K562 (cell line): ENCODE measurements at regions not wholly inside any gene's neighbourhood (a gene's known extent, or its start where the extent isn't known, plus 50 kb on each side); places are given as distances from the start of the nearest gene placed in this dataset.

Experiments
- ATF3 ChIP-seq, 2 experiments: fragments of 450-650 bp in 1 of 2; sonication (generic) in 1 of 2; formaldehyde crosslinking in 1 of 2; IDR thresholded peaks in 1 of 2; conservative IDR thresholded peaks in 1 of 2; 2 replicates each; pipeline versions ENCODE4 v1.6.1 to v1.8.1; 2016 to 2023; ENCODE audit warnings: mild to moderate bottlenecking in 2 of 2, moderate library complexity in 2 of 2, inconsistent platforms in 1 of 2, missing genetic modification reagents in 1 of 2
- CGGBP1 ChIP-seq: fragments of 250-450 bp; sonication (Bioruptor Pico); IDR thresholded peaks from 2 replicates; pipeline ENCODE4 v1.9.0; 2021; ENCODE audit warnings: mild to moderate bottlenecking
- CXXC5 ChIP-seq: fragments of 250-450 bp; sonication (Bioruptor Pico); IDR thresholded peaks from 2 replicates; pipeline ENCODE4 v1.8.0; 2022; ENCODE audit warnings: inconsistent platforms, mild to moderate bottlenecking, moderate library complexity
- EGR1 ChIP-seq: fragments of 450-650 bp; conservative IDR thresholded peaks from 2 replicates; pipeline ENCODE4 v1.6.1; 2017; ENCODE audit warnings: mild to moderate bottlenecking
- FOXK2 ChIP-seq, 2 experiments: fragments of 450-650 bp; IDR thresholded peaks in 1 of 2; conservative IDR thresholded peaks in 1 of 2; 2 replicates each; pipeline ENCODE4 v1.6.1; 2016; ENCODE audit warnings: low read depth in 2 of 2, mild to moderate bottlenecking in 1 of 2
- GABPB1 ChIP-seq: sonication (generic); formaldehyde crosslinking; IDR thresholded peaks from 2 replicates; pipeline ENCODE4 v1.8.0; 2022; ENCODE audit warnings: mild to moderate bottlenecking, missing genetic modification reagents
- HMG20A ChIP-seq: fragments of 450-650 bp; formaldehyde crosslinking; conservative IDR thresholded peaks from 2 replicates; pipeline ENCODE4 v1.4.0; 2020; ENCODE audit warnings: mild to moderate bottlenecking, mixed read lengths
- HOXB6 ChIP-seq: fragments of 250-450 bp; sonication (Bioruptor Pico); IDR thresholded peaks from 2 replicates; pipeline ENCODE4 v1.5.1; 2022; ENCODE audit warnings: mild to moderate bottlenecking, borderline replicate concordance
- NCOR1 ChIP-seq: fragments of 450-650 bp; IDR thresholded peaks from 2 replicates; pipeline ENCODE4 v1.6.1; 2016; ENCODE audit warnings: mild to moderate bottlenecking, moderate library complexity
- PCBP2 ChIP-seq: fragments of 200-400 bp; formaldehyde crosslinking; IDR thresholded peaks from 2 replicates; pipeline ENCODE4 v1.6.1; 2018; ENCODE audit warnings: low read length, low read depth, mild to moderate bottlenecking, moderate library complexity; ENCODE audit not compliant: poor library complexity, severe bottlenecking
- SETDB1 ChIP-seq: IDR thresholded peaks from one replicate; pipeline ENCODE4 v1.6.1; 2012; ENCODE audit warnings: low read length, control low read depth, inconsistent platforms
- SMARCA5 ChIP-seq: fragments of 450-650 bp; IDR thresholded peaks from 2 replicates; pipeline ENCODE4 v1.6.1; 2016
- SMARCC2 ChIP-seq: fragments of 450-650 bp; IDR thresholded peaks from 2 replicates; pipeline ENCODE4 v1.6.1; 2017; ENCODE audit warnings: antibody characterized with exemption, moderate library complexity, mild to moderate bottlenecking, low read depth
- STAT5A ChIP-seq: IDR thresholded peaks from 2 replicates; pipeline ENCODE4 v1.6.1; 2012; ENCODE audit warnings: low read length, inconsistent platforms, borderline replicate concordance
- TCF3 ChIP-seq: sonication (generic); formaldehyde crosslinking; IDR thresholded peaks from 2 replicates; pipeline ENCODE4 v1.4.0; 2020; ENCODE audit warnings: mild to moderate bottlenecking, missing genetic modification reagents
- YBX1 ChIP-seq: fragments of 450-650 bp; IDR thresholded peaks from 2 replicates; pipeline ENCODE4 v1.7.1; 2016; ENCODE audit warnings: mild to moderate bottlenecking
- ZNF174 ChIP-seq: fragments of 250-450 bp; sonication (Bioruptor Pico); IDR thresholded peaks from 2 replicates; pipeline ENCODE4 v1.4.0; 2020; ENCODE audit warnings: mild to moderate bottlenecking
- ZNF232 ChIP-seq: sonication (generic); formaldehyde crosslinking; IDR thresholded peaks from 2 replicates; pipeline ENCODE4 v1.8.0; 2022; ENCODE audit warnings: mild to moderate bottlenecking, missing genetic modification reagents
- ZNF431 ChIP-seq: sonication (generic); formaldehyde crosslinking; IDR thresholded peaks from 2 replicates; pipeline ENCODE4 v1.8.0; 2022; ENCODE audit warnings: mild to moderate bottlenecking, missing genetic modification reagents
- ZNF592 ChIP-seq: fragments of 450-650 bp; IDR thresholded peaks from 2 replicates; pipeline ENCODE4 v1.6.1; 2017; ENCODE audit warnings: antibody characterized with exemption, mild to moderate bottlenecking

- peak; percentile 57 for TF ChIP-seq ATF3 (IDR thresholded peaks at IDR 0.05)
- TF ChIP-seq ATF3 (CRISPR knock-in tag; conservative IDR thresholded peaks at IDR 0.05), result 0 out of 2 replicates have a peak, but pooled peaks have one; percentile 41
- TF ChIP-seq GABPB1 (CRISPR knock-in tag), result no peak
- peak; percentile 80 for TF ChIP-seq STAT5A
- TF ChIP-seq SMARCA5, result no peak
- no peak for TF ChIP-seq PCBP2
- TF ChIP-seq SETDB1, result no peak
- TF ChIP-seq NCOR1, result peak; percentile 95
- no peak for TF ChIP-seq HMG20A (CRISPR knock-in tag)
- TF ChIP-seq CGGBP1 (CRISPR knock-in tag), result no peak
- peak; percentile 62; the same call in 1 of the 2 replicates for TF ChIP-seq ZNF592
- TF ChIP-seq SMARCC2, result peak; percentile 91
- TF ChIP-seq FOXK2 (conservative IDR thresholded peaks at IDR 0.05 in 1 of 2, IDR thresholded peaks at IDR 0.05 in 1 of 2; ENCODE audit: low read depth in 2 of 2), result peak; percentile 50 to 91; a peak in 3 of 4 replicates
- TF ChIP-seq ZNF174 (CRISPR knock-in tag), result no peak
- TF ChIP-seq ZNF232 (CRISPR knock-in tag), result no peak
- TF ChIP-seq TCF3 (CRISPR knock-in tag), result peak; percentile 97
- TF ChIP-seq EGR1, result no peak
- TF ChIP-seq CXXC5 (CRISPR knock-in tag), result peak; percentile 84
- TF ChIP-seq YBX1, result no peak
- TF ChIP-seq HOXB6 (CRISPR knock-in tag), result no peak
- no peak for TF ChIP-seq ZNF431 (CRISPR knock-in tag)
Measured at GRCh38 chr6:3650959-3651697, 100.4 kb downstream of the PXDC1 start (continued).
